HG03575 (cell line): ENCODE measurements at regions not wholly inside any gene's neighbourhood (a gene's known extent, or its start where the extent isn't known, plus 50 kb on each side); places are given as distances from the start of the nearest gene placed in this dataset.
"Not testable (repeated sequence)": the region's sequence is repeated elsewhere in the genome, so short reads cannot be mapped to it uniquely, and the experiment has no call there.

ENCODE experiments used
- ATAC-seq: cut with Tn5 transposase; IDR thresholded peaks from one replicate; pipeline ENCODE4 v1.9.1; 2021; ENCODE audit not compliant: unreplicated experiment, insufficient number of reproducible peaks, low FRiP score; ENCODE audit errors: extremely low read depth

DNA sequence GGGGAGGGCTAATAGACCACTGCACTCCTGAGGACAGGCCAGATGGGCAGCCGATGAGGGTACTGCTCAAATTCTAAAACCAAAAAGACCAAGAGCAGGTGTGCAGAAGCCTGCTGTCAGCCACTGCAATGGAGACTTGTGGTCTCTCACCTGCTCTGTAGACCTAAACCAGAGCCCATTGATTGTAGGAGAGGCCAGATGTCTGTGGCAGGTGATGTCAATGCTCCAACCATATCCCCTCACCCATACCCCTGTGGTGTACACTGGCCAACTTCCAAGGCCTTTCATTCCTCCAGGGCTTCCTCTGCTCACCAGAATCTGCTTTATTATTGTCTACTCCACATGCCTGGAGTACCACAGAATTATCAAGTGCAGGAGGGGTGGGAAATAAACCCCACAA lies 116.9 kb upstream of the CHST15 start:
- no peak for ATAC-seq

GRCh38 chr10:124207391-124207790 lies 114.0 kb upstream of the CHST15 start:
- ATAC-seq = no peak

DNA sequence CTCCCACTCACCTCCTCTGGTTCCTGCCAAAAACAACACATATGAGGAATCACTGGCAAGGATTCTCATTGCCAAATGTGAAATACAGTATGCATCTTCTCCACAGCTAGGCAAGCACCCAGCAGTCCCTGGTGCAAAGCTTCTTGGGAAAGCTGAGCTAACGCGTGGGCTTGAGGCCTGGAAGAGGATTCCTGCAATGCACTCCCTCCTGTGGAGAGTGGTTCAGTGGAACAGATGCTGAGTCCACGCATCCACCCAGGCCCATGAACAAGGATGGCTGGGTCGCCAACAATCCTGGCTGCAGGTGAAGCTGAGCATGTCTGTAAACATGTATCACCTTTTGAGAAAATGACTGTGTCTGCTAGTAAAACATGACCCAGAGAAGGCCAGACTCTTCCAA lies 113.2 kb upstream of the CHST15 start:
- ATAC-seq = no peak

- ATAC-seq = no peak
These were observed 112.0 kb upstream of the CHST15 start for GRCh38 chr10:124205432-124205831.

DNA sequence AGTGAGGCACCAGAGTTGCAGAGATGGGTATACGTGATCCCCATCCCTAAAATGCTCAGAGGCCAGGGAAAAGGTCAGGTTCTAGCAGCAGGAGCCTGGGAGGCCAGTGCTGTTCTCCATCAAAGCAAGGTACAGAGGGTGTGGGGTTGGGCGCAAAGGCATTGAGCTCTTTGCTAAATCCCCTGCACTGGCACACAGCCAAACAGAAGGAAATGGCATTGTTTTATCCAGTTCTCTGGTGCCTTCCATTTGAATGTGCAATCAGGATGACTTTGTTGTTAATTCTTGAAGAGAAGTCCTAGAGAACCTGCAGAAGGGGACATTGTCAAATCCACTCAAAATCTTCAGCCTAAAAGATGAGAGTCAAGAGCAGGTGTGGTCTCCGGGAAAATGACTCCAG lies 111.3 kb upstream of the CHST15 start:
- no peak for ATAC-seq

GRCh38 chr10:124200011-124200410 lies 106.6 kb upstream of the CHST15 start:
- no peak for ATAC-seq

DNA sequence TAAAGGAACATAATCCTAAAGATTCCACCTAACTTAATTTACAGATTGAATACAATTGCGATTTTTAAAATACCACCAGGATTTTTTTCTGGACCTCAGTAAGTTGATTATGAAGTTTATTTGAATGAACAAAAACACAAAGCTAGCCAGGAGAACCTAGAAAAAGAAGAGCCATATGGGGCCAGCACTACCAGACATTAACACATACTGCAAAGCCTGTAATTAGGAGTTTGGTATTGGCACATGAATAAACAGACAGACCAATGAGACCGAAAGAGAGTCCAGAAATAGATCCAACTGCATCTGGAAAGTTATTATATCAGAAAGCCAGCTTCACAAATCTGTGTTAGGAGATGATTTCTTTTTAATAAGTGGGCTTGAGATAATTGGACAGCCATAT lies 105.5 kb upstream of the CHST15 start:
- ATAC-seq = no peak

- ATAC-seq = no peak
These were observed 104.7 kb upstream of the CHST15 start for GRCh38 chr10:124198125-124198501.

DNA sequence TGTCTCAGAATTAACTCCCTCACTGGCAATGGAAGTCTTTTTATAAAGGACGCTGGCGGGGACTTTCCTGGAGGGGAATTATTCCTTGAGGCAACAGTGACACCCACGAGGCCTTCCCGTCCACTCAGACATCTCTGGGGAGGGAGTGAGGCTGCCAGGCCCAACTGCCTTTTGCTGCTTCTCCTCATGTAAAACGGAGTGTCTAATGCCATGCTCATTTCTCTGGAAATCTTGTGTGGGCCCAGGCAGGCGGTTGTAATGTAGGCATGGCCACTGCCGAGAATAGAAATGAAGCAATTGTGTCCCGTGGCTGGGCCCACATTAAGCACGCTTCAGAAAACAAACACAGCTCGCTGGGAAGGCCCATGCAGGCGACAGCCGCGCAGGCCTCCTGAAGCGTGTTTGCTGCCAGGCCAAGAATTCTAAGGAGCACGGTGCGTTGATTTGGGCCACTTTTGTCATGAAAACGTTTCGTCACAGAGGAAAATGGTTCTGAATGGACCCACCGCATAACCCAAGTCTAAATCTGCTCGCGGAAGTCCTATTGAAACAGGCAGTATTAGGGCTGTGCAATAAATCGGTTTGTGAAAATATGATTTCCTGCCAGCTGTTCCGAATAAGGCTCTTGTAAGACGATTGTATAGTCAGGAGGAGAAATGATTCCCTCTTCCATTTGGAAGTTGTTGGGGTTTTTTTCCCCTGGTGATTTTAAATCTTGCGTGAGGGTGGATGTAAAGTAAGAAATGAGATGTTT lies 104.2 kb upstream of the CHST15 start:
- no peak for ATAC-seq

GRCh38 chr10:124196659-124197058 lies 103.3 kb upstream of the CHST15 start:
- no peak for ATAC-seq

GRCh38 chr10:124194199-124194824 lies 100.9 kb upstream of the CHST15 start:
- ATAC-seq = no peak

DNA sequence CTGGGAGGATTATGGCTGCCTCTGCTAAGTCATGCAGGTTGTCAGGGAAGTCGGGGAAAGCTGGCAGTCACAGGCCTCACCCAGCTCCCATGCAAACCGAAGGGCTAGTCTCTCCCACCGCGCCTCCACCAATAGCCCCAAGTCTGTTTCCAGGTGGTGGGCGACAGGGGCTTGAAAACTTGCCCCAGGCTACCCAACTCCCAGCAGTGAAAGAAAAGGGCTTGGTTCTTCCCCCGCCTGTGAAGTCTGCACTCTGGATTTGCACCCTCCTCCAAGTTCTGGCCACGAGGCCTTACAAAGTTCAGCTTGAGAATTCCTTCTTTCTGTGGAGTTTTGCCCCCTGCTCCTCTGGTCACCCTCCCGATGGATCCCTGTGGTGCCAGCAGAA lies 99.9 kb upstream of the CHST15 start:
- no peak for ATAC-seq

DNA sequence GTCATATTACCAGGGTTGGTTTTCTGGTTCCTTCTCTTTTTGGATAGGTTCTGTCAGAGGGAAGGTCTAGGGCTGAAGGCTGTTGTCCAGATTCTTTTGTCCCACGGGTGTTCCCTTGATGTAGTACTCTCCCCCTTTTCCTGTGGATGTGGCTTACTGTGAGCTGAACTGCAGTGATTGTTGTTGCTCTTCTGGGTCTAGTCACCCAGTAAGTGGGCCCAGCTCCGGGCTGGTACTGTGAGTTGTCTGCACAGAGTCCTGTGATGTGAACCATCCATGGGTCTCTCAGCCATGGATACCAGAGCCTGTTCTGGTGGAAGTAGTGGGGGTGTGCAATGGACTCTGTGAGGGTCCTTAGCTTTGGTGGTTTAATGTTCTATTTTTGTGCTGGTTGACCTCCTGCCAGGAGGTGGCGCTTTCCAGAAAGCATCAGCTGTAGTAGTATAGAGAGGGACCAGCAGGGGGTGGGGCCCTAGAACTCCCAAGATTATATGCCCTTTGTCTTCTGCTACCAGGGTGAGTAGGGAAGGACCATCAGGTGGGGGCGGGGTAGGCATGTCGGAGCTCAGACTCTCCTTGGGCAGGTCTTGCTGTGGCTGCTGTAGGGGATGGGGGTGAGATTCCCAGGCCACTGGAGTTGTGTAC lies 99.4 kb upstream of the CHST15 start:
- ATAC-seq = not testable (repeated sequence)

- ATAC-seq = not testable (repeated sequence)
These were observed 97.1 kb upstream of the CHST15 start for GRCh38 chr10:124190476-124190875.

- no peak for ATAC-seq
These were observed 93.6 kb upstream of the CHST15 start for GRCh38 chr10:124186956-124187355.

GRCh38 chr10:124185084-124185483 lies 91.7 kb upstream of the CHST15 start:
- no peak for ATAC-seq

DNA sequence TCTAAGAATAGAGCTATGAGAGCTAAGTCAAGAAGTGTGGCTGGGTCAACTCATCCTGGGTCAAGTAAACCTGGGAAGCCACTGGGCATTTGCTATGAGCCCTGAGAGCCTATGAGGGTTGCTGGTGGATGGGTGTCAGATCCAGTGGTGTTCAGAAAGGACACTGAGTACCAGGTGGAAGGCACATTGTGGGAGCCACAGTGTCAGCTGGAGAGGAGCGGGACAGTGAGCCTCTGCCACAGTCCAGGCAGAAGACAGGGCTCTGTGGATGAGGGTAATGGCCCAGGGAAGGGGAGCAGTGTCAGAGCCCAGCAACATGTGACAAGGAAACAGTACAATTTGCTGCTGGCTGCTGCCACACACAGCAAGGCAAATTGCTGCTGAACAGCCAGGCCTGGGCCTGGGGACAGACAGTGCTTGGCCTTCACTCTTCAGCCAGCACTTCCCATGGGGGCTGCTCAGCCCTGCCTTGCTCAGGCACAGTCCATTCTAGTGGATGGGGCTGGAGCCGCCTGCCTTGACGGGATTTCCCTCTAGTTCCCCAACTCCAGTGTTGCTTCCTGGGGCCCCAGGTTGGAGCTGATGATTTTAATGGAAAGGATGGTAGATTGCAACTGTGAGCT lies 90.9 kb upstream of the CHST15 start:
- ATAC-seq = no peak

DNA sequence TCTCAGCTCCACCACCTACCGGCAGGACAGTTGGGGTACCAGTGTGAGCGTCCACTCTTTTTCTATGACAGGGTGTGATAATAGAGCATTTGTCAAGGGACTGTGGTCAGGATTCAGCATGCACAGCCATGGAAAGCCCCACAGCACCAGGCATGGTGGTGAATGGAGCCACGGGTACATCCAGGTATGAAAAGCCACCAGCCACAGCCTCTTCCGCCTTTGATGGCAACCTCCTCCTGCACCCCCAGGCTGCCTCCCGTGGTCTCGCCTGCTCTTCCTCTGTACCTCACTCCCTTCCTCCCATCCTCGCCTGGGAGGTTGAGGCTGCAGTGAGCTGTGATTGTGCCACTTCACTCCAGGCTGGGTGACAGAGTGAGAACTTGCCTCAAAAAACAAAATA lies 90.2 kb upstream of the CHST15 start:
- ATAC-seq = no peak

DNA sequence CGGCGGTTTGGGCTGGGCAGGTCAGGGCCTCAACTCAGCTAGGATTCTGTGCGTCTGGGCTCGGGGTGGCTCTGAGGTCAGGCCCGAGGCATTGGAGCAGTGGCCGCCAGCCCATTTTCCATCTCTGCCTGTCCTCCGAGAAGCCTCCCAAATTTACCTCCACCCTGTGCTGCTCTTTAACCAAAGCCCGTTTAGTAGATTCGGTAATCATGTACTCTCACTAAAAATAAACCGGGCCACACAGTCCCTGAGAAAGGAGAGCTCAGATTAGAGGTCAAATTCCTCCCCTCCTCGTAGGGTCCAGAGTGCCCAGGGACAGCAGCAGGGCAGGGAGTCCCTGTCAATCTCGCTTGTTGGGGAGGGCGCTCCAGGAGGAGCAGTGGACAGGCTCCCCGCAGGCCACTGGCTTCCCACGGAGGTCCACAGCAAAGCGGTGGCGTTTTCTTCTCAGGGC lies 88.7 kb upstream of the CHST15 start:
- no peak for ATAC-seq

DNA sequence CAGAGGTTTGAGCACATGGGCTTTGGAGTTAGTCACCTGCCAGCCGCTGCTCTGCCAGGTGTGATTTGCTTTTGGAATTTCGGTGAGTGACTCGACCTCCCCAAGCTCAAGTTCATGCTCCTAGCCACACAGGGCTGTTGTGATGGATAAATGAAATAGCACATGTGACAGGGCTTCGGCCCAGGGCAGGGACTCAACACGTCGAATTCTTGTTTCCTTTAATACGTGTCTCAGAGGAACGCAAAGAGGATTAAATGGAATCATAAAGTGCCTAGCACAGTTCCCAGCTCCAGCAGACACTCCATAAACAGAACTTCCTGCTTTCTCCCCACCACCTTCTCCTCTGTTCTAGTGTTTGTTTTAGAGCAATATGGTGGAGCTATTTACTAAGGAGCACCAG lies 88.3 kb upstream of the CHST15 start:
- no peak for ATAC-seq
